ENCODE measurements at regions not wholly inside any gene's neighbourhood (a gene's known extent, or its start where the extent isn't known, plus 50 kb on each side); places are given as distances from the start of the nearest gene placed in this dataset.

DNA sequence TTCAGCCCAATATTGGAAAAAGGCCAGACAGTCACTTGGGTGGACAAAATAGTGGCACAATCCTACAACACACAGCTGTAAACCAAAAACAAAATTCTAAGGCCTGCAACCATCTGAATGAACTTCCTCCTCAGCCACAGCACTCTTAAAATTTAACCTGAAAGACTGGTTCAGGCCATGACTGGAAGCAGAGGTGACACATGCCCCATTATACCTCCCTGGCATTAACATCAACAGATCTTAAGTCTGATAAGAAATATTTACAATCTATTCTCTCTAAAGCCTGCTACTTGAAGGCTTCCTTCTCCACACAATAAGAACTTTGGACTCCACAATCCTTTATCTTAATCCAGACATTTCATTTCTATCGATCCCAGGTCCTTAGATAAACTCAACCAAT lies 192.4 kb upstream of the LRP1B start:
- Histone ChIP-seq H3K23me2 (ENCODE audit: low read depth, low read length) (no peaks in the 10 kb centered on the region), H2BK12ac (ENCODE audit: low read depth, low read length) (no peak overlapping the region), H3K4me2 (ENCODE audit: insufficient read depth in 1 of 2, low read depth in 2 of 2, low read length in 2 of 2) (no peak overlapping the region), H2BK5ac (ENCODE audit: low read depth, low read length) (no peak overlapping the region), H4K5ac (ENCODE audit: insufficient read length, low read depth, low read length) (no peak overlapping the region), H4K91ac (replicated peaks; ENCODE audit: insufficient read length, low read length) (no peak overlapping the region), H4K8ac (ENCODE audit: extremely low read depth, insufficient read depth, low read length) (no peak overlapping the region), H3K4me3 (ENCODE audit: extremely low read depth in 1 of 4, insufficient read depth in 2 of 4, low read depth in 3 of 4, low read length in 4 of 4) (no peak overlapping the region), H3K9ac (replicated peaks in 1 of 4; ENCODE audit: extremely low read depth in 1 of 4, low read depth in 3 of 4, low read length in 3 of 4) (no peak overlapping the region), H3K4me1 (replicated peaks in 1 of 4; ENCODE audit: control insufficient read depth in 3 of 4, insufficient read depth in 4 of 4, low read length in 3 of 4) (no peaks in the 10 kb centered on the region), H3K27me3 (replicated peaks in 1 of 4; ENCODE audit: control insufficient read depth in 3 of 4, extremely low read depth in 1 of 4, insufficient read depth in 3 of 4, low read length in 3 of 4) (no peaks in the 10 kb centered on the region), H4K20me1 (replicated peaks in 1 of 2; ENCODE audit: control insufficient read depth in 1 of 2, insufficient read depth in 2 of 2, low read length in 2 of 2) (no peaks in the 10 kb centered on the region), H3K18ac (ENCODE audit: extremely low read depth, low read length) (no peak overlapping the region), H3K14ac (ENCODE audit: insufficient read length) (no peak overlapping the region), H3K79me2 (ENCODE audit: control insufficient read depth in 1 of 2, insufficient read depth in 2 of 2, low read length in 2 of 2) (no peaks in the 10 kb centered on the region), H2BK15ac (ENCODE audit: low read length) (no peak overlapping the region), H3K79me1 (ENCODE audit: low read depth, low read length) (no peaks in the 10 kb centered on the region), H3K36me3 (ENCODE audit: control insufficient read depth in 2 of 4, insufficient read depth in 4 of 4, low read length in 3 of 4) (no peaks in the 10 kb centered on the region), H2AFZ (ENCODE audit: low read length) (no peak overlapping the region), H3K56ac (replicated peaks; ENCODE audit: insufficient read length, low read depth, low read length) (no peak overlapping the region), H3K23ac (ENCODE audit: insufficient read length) (no peak overlapping the region), H2AK5ac (ENCODE audit: low read depth, low read length) (no peak overlapping the region), H3K9me3 (ENCODE audit: insufficient read depth in 2 of 2, low read depth in 1 of 2, low read length in 1 of 2) (no peaks in the 10 kb centered on the region; a peak in 1 of 4 replicates), H2BK120ac (replicated peaks; ENCODE audit: low read depth, low read length) (no peak overlapping the region), H3K4ac (replicated peaks; ENCODE audit: insufficient read length, low read depth, low read length) (no peak overlapping the region), H2BK20ac (ENCODE audit: low read length) (no peak overlapping the region), H3K27ac (ENCODE audit: low read depth, low read length) (no peak overlapping the region)
- FAIRE-seq (no peak), DNase-seq (ENCODE audit: low read depth in 1 of 2, low spot score in 2 of 2) (no peak)
- POLR2A ChIA-PET (ENCODE audit: partially characterized antibody): no interaction called here
- CTCF ChIA-PET (ENCODE audit: partially characterized antibody): interaction anchor here (1.6 kb wide), 1 partner anchor 666 kb away, joined by 4 read pairs; no protein-coding TSS in a partner anchor
- no peak for TF ChIP-seq SUZ12 (IDR thresholded peaks at IDR 0.05; ENCODE audit: low read length)
- TF ChIP-seq RXRA (IDR thresholded peaks at IDR 0.05; ENCODE audit: insufficient read depth, low read depth, low read length): no peak
- no peak for TF ChIP-seq SIN3A (conservative IDR thresholded peaks at IDR 0.05 in 1 of 2, IDR thresholded peaks at IDR 0.05 in 1 of 2; ENCODE audit: low read depth in 1 of 2, low read length in 2 of 2)
- no peak for TF ChIP-seq BCL11A (IDR thresholded peaks at IDR 0.05; ENCODE audit: low read depth in 2 of 2, low read length in 2 of 2)
- no peak for TF ChIP-seq TAF7 (optimal IDR thresholded peaks at IDR 0.05; ENCODE audit: borderline replicate concordance, low read depth, low read length)
- 78% methylated on average over 1 of the region's 1 CpG; no CpG with 5 or more reads in 1 of the 2 experiments for WGBS, 2 experiments (ENCODE audit: extremely low coverage in 1 of 2, insufficient coverage in 1 of 2, insufficient read length in 1 of 2, insufficient replicate concordance in 2 of 2, low coverage in 1 of 2, low lambda C conversion rate in 2 of 2, missing lambda C conversion rate in 1 of 2)

Data from H1 (cell line).